ENCODE measurements at regions not wholly inside any gene's neighbourhood (a gene's known extent, or its start where the extent isn't known, plus 50 kb on each side); places are given as distances from the start of the nearest gene placed in this dataset.
"Not testable (repeated sequence)": the region's sequence is repeated elsewhere in the genome, so short reads cannot be mapped to it uniquely, and the experiment has no call there.

DNA sequence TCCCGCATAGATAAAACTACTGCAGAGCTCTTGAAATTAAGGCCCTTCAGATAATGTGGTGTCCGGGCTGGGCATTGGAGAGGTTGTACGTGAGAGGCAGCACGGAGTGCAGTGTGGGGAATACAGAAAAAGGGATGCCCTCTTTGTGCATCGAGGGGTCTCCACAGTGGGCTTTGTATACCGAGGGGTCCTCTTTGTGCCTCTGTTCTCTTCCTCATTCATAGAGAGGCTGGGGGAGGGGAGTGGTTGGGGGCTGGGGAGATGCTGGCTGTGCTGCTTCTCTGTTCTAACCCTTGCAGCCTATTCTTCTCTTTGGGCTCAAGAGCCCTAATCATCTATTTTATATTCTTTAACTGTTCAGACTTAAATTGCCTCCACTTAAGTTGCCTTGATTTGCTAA is 74.3 kb upstream of the NDN start:
- H3K4me3 ChIP-seq (ENCODE audit: low read depth, low read length) = no peak overlapping the region
- no peak overlapping the region for H2AFZ ChIP-seq
- H3K27me3 ChIP-seq (ENCODE audit: control insufficient read depth, insufficient read depth, low read length) = no peaks in the 10 kb centered on the region
- H3K9ac ChIP-seq = no peak overlapping the region
- H3K4me2 ChIP-seq (ENCODE audit: low read length) = no peak overlapping the region
- H3K27ac ChIP-seq = no peak overlapping the region
- no peaks in the 10 kb centered on the region for H3K9me3 ChIP-seq (ENCODE audit: control insufficient read depth, low read length)
- H3K79me2 ChIP-seq = no peaks in the 10 kb centered on the region
- no peak for TF ChIP-seq CTCF (IDR thresholded peaks at IDR 0.05)
- H3K4me1 ChIP-seq = no peaks in the 10 kb centered on the region
- no peaks in the 10 kb centered on the region for H3K36me3 ChIP-seq (ENCODE audit: control insufficient read depth, insufficient read depth, low read length)

DNA sequence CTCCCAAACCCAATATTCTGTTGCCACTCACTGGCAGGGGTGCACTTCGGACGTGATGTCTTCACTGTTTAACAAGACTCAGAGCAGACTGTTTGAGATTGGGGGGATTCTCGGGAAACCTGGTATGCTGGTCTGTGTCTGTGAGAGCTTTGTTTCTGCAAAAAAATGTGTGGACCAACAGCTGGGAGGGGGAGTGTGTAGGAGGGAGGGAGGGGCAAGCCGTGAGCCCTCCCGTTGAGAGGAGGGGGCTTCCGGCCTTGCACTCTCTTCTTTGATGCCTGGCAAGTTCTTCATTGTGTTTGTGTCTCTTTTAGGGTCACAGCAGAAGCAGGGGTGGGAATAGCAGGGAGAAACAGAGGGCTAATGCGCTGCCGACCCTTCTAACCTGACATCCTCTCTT is 74.9 kb upstream of the NDN start:
- Histone ChIP-seq H3K4me1 (no peaks in the 10 kb centered on the region), H2AFZ (no peak overlapping the region), H3K9me3 (ENCODE audit: control insufficient read depth, low read length) (no peaks in the 10 kb centered on the region), H3K36me3 (ENCODE audit: control insufficient read depth, insufficient read depth, low read length) (no peaks in the 10 kb centered on the region), H3K27me3 (ENCODE audit: control insufficient read depth, insufficient read depth, low read length) (no peaks in the 10 kb centered on the region), H3K4me3 (ENCODE audit: low read depth, low read length) (no peak overlapping the region), H3K27ac (no peak overlapping the region), H3K79me2 (no peaks in the 10 kb centered on the region), H3K9ac (no peak overlapping the region), H3K4me2 (ENCODE audit: low read length) (no peak overlapping the region)
- TF ChIP-seq CTCF (IDR thresholded peaks at IDR 0.05) = no peak

DNA sequence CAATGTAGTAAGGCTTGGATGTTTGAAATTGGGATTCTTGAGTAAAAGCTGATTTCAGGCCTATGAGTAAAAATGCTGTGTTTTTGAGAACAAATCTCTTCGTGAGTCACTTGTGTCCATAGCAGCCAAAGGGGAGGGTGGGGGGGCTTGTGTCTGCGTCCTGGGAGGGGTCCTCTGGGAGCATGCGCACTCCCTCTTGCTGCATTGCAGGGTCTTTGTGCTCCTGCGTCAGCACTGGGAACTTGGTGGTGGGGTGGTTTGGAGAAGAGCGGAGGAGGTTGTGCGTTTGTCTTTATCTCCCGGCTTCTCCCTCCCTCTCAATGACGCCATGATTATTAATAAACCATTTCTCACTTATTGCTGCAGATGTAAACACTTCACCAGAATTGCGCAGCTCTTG is 75.9 kb upstream of the NDN start:
- no peak overlapping the region for H3K4me3 ChIP-seq (ENCODE audit: low read depth, low read length)

GRCh38 chr15:23764306-23764705 is 77.2 kb upstream of the NDN start:
- Histone ChIP-seq H3K27ac (no peak overlapping the region), H2AFZ (no peak overlapping the region), H3K9me3 (ENCODE audit: control insufficient read depth, low read length) (no peaks in the 10 kb centered on the region), H3K4me2 (ENCODE audit: low read length) (no peak overlapping the region), H3K27me3 (ENCODE audit: control insufficient read depth, insufficient read depth, low read length) (no peaks in the 10 kb centered on the region), H3K4me1 (no peaks in the 10 kb centered on the region), H3K79me2 (no peaks in the 10 kb centered on the region), H3K36me3 (ENCODE audit: control insufficient read depth, insufficient read depth, low read length) (no peaks in the 10 kb centered on the region), H3K9ac (no peak overlapping the region), H3K4me3 (ENCODE audit: low read depth, low read length) (no peak overlapping the region)
- no peak for TF ChIP-seq CTCF (IDR thresholded peaks at IDR 0.05)

More for the DNA sequence above, 75.9 kb upstream of the NDN start:
- Histone ChIP-seq H2AFZ (no peak overlapping the region), H3K27me3 (ENCODE audit: control insufficient read depth, insufficient read depth, low read length) (no peaks in the 10 kb centered on the region), H3K27ac (no peak overlapping the region), H3K4me1 (no peaks in the 10 kb centered on the region), H3K9ac (no peak overlapping the region), H3K36me3 (ENCODE audit: control insufficient read depth, insufficient read depth, low read length) (no peaks in the 10 kb centered on the region), H3K79me2 (no peaks in the 10 kb centered on the region), H3K9me3 (ENCODE audit: control insufficient read depth, low read length) (no peaks in the 10 kb centered on the region), H3K4me2 (ENCODE audit: low read length) (no peak overlapping the region)
- TF ChIP-seq CTCF (IDR thresholded peaks at IDR 0.05) = no peak

DNA sequence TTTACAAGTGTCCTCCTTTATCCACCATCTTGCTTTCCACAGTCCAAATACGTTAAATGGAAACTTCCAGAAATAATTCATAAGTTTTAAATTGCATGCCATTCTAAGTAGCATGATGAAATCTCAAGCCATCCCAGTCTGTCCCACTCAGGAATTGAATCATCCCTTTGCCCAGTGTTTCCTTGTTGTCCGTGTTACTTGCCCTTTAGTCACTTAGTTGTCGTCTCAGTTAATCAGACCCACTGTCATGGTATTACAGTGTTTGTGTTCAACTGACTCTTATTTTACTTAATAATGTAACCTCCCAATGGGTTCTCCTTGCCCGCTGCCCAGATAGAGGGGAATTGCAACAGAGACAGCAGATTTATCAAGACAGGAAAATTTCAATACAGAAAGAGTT is 77.6 kb upstream of the NDN start:
- H3K79me2 ChIP-seq = no peaks in the 10 kb centered on the region
- TF ChIP-seq CTCF (IDR thresholded peaks at IDR 0.05) = no peak
- H3K27me3 ChIP-seq (ENCODE audit: control insufficient read depth, insufficient read depth, low read length) = no peaks in the 10 kb centered on the region

DNA sequence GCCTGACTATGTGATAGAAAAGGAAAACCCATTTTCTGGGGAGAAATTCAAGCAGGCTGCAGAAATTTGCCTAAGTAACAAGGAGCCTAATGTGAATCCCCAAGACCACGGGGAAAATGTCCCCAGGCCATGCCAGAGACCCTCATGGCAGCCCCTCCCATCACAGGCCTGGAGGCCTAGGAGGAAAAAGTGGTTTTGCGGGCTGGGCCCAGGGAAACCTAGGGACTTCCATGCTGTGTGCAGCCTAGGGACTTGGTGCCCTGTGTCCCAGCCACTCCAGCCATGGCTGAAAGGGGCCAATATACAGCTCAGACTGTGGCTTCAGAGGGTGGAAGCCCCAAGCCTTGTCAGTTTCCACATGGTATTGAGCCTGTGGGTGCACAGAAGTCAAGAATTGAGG is 79.7 kb upstream of the NDN start:
- not testable (repeated sequence) for H3K9ac ChIP-seq; H3K27me3 ChIP-seq (ENCODE audit: control insufficient read depth, insufficient read depth, low read length); H3K9me3 ChIP-seq (ENCODE audit: control insufficient read depth, low read length); H3K4me2 ChIP-seq (ENCODE audit: low read length); H3K27ac ChIP-seq; H3K4me1 ChIP-seq; H3K79me2 ChIP-seq; H3K4me3 ChIP-seq (ENCODE audit: low read depth, low read length); H3K36me3 ChIP-seq (ENCODE audit: control insufficient read depth, insufficient read depth, low read length); H2AFZ ChIP-seq

More for the DNA sequence above, 77.6 kb upstream of the NDN start:
- Histone ChIP-seq H3K9ac (no peak overlapping the region), H3K4me1 (no peaks in the 10 kb centered on the region), H3K27ac (no peak overlapping the region), H3K4me3 (ENCODE audit: low read depth, low read length) (no peak overlapping the region), H2AFZ (no peak overlapping the region), H3K9me3 (ENCODE audit: control insufficient read depth, low read length) (no peaks in the 10 kb centered on the region), H3K4me2 (ENCODE audit: low read length) (no peak overlapping the region), H3K36me3 (ENCODE audit: control insufficient read depth, insufficient read depth, low read length) (no peaks in the 10 kb centered on the region)

All from parathyroid adenoma (tissue), 2 donors.